Amygdala (tissue), 56 donors: ENCODE measurements at regions not wholly inside any gene's neighbourhood (a gene's known extent, or its start where the extent isn't known, plus 50 kb on each side); places are given as distances from the start of the nearest gene placed in this dataset.
A peak's percentile ranks its signal among the peaks of the same experiment; 100 is the strongest.
"Not testable (repeated sequence)": the region's sequence is repeated elsewhere in the genome, so short reads cannot be mapped to it uniquely, and the experiment has no call there.

Experiments
- DNase-seq, 56 donors: peaks; one replicate each; lab custom pipeline; 2025; lab: John Stamatoyannopoulos, UW

DNA sequence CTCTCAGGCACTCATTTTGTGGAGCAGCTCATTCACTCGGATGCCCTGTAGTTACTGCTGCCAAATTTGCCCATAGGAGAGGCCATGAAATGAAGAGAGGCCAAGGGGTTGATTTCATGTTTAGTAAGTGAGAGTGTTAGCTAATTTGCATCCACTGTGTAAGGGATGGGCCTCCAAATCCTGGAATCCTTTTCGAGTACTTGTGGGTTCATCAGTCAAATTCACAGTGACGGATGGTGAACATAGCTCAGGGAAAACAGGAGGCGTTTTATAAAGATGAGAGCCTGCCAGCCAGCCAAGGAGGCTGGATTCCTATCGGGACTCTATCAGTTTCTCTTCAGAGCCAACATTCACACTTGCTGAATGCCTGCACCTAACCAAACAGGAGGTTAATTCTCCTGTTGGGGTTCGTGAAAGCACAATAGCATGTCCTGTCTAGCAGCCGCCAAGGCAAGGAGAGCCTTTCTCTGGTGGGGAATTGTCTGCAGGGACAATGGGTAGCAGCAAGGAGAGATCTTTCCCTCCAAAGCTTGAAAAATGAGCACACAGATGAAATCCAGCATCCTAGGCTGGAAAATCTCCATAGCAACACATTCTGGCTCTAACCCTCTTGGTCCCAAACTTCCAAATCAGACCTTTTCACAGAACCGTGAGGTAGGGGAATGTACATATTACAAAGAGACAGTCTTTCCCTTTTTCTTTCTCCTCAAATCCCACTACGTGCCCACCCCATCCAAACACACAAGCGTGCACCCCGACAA lies 231.4 kb upstream of the ECI2 start:
- DNase-seq = no peak

DNA sequence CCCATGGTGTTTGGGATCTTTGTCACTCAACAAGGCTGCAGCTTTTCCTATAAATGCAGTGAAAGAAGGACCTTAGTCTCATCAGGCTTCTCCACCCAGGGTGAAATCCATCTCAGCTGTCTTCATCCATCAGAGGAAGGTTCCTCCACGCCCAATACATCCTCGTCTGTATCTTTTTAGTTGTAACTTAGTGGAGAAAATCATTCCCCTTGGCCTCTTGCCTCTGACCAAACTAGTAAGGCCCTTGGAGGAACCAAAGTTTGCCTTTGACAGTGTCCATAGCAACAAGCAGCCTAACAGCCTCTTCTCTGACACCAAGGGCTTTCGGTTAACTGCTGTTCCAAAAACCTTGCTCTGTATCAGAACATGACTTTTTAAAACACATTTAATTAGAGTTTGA lies 230.3 kb upstream of the ECI2 start:
- DNase-seq = no peak

DNA sequence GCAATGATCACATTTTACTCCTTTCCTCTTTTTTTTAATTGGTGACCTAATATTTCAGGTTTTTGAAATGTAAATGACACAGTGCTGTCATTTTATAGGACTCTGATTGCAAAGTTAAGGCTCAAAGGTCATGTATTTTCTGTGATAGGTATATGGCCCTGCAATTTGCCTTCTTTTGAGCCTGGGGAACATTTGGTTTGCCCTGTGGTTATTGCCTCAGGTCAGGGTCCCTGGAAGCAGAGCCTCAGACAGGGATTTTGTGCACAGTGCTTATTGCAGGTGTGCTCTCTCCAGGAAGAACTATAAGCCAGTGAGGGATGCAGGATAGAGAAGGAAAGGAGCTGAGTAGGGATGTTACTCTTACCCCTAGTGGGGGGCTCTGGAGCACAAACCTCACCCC lies 229.3 kb upstream of the ECI2 start:
- DNase-seq = no peak

DNA sequence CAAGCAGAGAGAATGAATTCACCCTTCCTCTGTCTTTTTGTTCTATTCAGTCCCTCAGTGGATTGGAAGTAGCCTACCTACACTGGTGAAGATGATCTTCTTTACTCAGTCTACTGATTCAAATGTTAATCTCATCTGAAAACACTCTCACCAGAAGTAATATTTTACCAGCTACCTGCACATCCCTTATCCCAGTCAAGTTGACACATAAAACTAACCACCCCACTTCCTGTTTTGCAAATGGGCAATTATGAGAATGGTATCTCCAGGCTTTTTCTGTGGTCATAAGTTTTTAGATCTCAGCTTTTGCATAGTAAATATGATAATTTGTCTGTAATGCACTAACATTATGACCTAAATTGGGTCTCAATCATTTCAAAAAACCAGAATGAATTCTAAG lies 228.8 kb upstream of the ECI2 start:
- DNase-seq = no peak

DNA sequence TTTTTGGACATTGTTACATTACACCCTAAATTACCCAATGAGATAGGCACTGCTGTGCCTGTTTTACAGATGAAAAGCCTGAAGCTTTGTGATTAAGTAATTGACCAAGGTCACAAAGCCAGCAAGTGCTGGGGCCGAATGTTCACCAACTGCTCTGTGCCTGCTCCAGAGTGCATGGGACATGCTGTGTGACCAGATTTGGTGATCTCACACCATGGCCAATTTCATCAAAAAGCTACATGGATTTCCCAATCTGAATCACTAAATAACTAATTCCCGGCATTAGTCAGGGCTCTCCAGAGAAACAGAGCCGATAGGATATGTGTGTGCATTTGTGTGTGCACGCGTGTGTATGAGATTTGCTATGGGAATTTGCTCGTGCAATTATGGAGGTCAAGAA lies 228.3 kb upstream of the ECI2 start:
- DNase-seq = no peak

DNA sequence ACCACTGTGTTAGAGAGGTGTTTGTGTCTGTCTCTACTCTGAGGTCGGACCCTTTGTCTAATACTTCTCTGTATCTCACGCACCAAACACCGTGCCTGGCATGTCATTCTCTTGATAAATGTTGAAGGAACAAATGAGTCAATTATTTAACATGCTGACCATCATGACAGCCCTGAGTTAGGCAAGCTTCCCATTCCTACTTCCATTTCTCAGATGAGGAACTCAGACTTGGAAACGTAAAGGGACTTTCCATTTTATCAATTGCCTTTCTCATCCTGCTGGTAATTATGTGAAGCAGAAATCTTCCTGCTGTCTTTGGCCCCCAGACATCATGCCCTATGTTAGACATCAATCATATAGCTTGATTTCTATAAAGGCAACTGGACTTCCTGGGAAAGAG lies 227.0 kb upstream of the ECI2 start:
- DNase-seq = no peak

DNA sequence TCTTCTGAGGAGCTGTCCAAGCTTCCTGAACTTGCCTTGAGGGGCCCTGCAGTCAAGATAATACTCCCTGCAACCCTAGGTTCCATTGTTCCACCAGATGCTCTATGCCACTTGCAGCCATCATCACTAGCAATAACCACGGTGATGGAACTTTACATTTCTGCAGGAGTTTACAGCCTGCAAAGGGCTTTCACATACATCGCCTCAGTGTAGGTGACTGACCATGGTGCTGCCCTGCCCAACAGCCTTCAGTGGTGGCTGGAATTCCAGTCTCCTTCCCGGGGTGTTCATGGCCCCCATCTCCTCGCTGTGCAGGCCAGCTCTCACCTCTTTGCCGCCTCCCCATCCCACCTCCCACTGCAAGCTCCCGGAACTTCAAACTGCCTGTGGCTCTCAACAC lies 225.5 kb upstream of the ECI2 start:
- DNase-seq = no peak

DNA sequence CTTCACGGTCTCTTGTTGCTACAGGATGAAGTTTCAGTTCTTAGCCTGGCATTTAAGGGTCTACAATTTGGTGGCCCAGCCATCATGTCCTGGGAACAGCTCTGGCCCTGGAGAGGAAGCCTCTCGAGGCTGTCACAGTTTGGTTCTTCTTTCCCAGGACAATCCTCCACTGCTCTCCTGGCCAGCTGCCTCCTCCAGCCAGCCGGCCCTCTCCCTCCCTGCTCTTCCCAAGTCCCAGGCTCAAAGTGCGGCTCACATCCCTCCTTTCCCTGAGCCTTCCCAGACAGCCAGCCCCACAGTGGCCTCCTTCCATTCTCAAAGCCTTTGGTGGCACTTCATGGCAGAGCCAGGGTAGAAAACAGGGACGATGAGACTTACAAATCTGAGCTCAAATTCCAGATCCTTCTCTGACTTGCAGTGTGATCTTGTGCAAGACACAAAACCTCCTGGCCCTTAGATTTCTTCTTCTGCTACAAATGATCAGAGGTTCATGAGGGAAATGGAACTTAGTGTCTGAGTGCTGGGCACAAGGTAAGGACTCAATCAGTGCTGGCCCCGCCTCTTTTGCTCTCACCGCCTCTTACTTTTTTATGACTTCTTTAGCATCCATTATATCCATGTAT lies 223.8 kb upstream of the ECI2 start:
- DNase-seq = no peak

DNA sequence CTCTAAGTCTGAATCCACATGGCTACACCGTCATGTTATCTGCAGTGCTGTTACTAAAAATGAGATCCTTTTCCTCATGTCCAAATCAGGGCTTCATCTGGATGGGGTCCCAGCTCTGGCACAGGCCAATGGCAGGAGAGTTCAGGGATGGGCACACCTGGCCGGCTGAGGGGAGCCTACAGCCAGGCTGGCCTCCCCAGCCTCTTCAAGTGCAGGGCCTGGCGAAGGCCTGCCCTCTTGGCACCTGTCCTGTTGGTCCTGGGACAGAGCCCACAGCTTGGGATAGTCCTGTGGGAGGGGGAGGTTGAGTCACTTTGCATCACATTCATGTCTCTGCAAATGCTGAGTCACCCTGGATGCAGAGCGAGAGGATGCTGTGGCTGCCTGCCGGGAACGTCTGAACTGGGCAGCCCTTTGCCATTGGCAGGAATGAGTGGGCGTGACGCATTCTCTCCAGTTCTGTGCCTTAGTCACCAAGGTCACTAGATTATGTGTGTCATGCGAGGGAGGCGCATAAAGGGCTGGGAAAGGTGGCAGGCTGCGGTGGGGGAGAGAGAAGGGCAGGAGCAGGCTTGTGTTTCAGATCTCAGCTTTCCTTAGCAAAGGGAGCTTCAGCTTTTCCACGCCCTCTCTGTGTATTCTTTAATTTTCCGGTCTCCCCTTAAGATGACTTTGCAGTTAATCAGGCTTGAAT lies 223.2 kb upstream of the ECI2 start:
- peak in 52 of 56 donors; percentile 17 to 96 (median 68) for DNase-seq

DNA sequence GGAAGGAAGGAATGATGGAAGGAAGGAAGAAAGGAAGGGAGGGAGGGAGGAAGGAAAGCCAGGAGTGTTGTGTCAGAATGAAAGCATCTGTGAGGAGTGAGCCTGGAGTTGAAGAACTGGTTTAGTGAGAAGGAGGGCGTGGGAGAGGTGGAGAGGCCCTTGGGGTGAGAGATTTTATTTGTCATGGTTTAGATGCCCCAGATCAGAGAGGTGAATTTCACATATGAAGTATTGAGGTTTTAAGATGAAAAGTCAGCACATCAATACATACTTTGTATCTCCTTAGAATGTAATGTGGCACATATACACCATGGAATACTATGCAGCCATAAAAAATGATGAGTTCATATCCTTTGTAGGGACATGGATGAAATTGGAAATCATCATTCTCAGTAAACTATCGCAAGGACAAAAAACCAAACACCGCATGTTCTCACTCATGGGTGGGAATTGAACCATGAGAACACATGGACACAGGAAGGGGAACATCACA lies 222.3 kb upstream of the ECI2 start:
- not testable (repeated sequence) for DNase-seq

DNA sequence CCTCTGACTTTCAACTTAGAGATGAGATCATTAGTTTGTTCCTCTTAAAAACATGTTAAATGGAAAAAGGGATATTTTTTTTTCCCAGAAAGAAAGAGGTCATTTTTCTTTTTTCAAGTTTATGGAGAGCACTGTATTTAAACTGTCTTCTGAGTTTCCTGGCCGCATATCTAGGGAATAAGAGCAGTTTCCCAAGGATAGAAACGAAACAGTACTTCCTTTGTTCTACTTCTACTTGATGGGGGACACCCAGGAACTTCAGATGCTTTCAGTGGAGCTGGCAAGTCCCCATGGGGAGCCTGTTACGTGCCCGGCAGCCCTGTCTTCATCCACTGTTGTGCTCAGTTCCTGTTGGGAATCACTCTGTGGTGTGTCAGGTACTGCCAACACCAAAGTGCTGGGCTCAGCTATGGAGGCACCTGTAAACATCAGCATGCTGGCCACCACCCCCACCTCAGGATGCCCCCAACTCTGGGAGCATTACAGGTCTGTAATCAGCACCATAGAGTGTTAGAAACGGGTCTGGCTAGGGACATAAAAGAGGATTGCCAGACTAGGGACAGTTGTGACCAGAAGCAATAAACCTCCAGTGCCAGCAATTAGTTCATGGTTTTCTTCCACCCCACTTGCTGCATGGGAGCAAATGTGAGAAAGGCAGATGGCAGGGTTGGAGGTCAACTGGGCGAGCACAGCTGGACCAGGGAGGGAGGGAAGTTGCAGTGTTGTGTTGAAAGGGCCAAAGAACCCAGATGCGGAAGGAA lies 221.7 kb upstream of the ECI2 start:
- no peak for DNase-seq

DNA sequence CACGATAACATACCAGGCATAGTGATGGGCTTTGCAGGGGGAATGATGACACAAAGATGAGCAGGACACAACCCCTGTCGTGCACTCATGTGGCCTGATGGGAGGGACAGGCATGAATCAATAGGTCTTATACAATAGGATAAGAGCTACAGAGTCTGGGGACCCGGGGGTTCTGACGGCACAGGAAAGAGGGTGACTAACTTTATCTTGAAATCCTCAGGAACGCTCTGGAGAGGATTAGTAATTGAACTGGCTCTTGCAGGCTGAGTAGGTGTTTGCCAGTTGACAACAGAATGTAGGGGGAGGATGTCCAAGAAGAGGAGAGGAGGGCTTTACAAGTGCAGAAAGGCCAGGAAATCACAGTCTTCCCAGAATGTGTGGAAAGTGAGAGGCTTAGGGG lies 219.9 kb upstream of the ECI2 start:
- DNase-seq = no peak

DNA sequence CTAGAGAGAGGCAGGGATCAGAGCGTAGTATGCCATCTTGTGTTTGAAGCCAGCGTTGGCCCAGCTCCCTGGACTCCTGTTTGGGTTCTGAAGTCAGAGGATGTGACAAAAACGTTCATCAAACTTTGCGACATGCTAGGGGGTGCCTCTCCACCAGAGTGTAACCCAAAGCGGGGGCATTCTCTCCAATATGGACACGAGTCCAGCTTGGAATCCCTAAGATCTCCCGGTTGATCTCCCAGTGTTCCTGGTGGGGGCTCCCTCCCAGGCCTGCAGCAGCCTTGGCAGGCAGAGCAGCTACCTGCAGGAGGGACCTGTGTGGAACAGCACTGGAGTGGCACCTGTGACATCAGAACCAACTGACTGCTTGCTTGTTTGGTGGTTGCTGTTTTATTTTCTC lies 218.8 kb upstream of the ECI2 start:
- DNase-seq = no peak

DNA sequence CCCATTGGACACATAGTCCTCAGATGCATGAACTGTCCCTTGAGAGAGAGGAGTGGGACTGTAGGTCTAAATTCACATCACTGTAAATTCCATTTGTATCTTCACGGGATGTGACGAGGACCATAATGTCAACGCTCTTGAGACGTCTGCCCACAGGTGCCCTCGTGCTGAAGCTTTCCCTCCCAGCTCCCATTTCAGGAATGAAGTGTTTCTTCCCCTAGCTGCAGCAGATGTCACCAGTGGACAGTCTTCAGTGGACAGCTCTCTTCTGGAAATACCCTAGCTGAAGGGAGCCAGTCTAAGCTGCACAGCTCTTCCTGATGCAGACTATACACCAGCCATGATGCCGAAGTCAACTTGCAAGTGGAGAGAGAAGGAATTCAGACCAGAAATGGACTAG lies 217.4 kb upstream of the ECI2 start:
- DNase-seq = no peak

DNA sequence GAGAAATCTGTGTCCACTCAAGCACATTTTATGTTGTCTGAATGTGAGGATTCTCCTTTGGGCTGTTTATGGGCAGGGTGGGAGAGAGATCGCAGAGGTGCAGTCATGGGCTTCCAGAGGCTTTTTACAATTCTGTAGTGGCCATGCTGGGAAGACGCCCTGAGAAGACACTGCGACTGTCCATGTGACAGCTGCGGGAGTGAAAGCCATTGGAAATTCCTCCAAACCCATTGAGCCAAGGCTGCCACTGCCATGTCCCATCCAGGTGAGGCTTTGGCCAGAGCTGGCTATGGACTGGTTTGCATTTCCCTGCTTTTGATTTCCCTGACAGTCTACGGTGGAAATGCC lies 216.9 kb upstream of the ECI2 start:
- peak in 1 of 56 donors; percentile 60 for DNase-seq

DNA sequence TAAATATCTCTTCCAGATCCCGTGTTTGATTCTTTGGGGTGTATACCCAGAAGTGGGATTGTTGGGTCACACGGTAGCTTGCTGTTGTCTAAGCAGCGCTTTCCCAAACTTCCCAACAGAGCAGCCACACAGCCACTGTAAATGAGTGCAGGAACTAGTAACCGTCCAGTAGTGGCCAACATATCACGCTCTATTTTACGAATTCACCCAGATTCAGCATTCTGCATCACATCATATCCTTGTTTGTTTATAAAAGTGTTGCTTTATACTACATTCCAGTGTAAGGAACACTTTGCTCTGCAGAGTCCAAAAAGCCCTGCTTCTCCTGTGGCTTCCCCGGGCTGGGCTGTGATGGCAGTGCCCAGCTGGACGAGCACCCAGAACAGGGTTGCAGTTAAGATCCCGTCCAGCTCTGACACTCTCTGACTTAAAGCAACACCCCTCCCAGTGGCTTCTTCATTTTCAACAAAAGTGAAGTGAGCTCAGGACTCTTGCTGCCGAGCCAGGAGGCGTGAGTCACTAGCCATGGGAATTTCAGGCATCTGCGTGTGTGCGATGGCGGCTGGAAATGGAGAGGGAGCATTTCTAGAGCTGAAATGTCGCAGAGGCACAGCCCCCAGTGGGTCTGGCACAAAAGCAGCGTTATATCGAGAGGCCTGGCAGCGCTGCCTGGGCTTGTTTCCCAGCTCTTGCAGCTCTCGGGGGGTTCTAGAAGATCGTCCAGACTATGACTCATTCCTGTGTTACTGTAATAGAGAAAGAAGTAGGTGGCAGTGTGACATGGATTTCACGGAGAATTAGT lies 216.3 kb upstream of the ECI2 start:
- peak in 50 of 56 donors; percentile 12 to 91 (median 48) for DNase-seq

DNA sequence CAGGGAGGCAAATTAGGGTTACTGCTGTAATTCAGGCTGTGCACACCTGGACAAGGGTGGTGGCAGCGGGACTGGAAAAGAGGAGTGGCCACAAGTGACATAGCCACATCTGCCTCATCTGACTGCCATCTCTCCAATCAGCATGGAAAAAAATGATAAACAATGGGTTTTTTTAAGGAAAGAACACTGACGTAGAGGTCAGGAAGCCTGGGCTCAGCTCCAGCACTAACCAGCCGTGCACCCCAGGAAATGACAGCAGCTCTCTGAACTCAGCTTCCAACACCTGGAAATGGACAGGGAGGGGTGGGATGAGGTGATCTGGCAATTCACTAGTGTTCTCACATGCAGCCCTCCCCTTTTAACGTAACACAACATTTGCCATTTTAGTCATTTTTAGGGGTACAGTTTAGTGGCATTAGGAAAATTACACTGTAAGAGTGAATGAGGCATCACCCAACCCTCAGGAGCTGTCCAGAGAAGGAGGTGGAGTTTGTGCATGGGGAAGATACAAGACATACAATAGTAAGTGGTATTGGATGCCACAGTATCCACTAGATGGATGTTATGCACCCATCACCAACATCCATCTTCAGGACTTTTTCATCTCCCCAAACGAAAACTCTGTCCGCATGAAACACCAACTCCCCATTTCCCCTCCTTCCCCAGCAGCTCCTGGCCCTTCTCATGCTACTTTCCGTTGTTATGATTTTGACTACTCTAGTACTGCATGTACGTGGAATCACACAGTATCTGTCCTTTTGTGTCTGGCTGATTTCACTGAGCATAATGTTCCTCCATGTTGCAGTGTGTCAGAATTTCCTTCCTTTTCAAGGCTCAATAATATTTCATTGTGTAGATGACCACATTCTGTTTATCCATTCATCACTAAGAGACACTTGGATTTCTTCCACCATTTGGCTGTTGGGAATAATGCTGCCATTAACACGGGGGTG lies 215.5 kb upstream of the ECI2 start:
- no peak for DNase-seq

DNA sequence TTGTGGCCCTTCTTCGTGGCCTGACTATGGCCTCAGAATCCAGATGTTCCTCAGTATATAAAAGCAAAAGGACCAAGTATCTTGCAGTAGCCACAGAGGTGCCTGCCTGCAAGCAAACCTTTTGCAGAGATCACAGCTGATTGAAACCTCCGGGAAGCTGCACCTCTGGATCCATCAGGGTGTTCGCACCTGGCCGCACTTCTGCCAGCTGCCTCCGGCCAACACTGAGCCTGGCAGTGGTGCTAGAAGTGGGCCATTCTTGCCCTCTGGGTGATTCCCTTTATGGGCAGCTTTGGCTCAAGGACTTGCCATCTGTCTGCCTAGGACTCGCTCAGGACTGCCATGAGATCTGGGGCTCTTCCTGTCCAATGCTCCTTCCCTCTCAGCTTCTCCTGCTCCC lies 214.6 kb upstream of the ECI2 start:
- no peak for DNase-seq

DNA sequence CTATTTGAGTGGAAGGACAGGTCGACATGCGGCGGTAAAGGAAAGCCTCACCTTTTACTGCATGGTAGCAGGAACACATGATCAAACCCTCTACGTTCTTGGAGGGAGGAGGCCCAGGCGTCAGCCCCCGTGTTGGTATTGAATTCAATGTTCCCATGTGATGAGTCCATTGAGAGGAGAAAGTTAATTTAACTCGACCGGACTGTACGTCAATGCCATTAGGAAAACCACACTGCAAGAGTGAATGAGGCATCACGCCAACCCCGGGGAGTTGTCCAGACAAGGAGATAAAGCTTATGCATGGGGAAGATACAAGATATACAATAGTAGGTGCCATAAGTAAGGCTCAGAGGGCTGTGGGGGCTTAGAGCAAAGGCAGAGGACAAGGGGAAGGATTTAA lies 213.9 kb upstream of the ECI2 start:
- no peak for DNase-seq
